ENCODE measurements at regions not wholly inside any gene's neighbourhood (a gene's known extent, or its start where the extent isn't known, plus 50 kb on each side); places are given as distances from the start of the nearest gene placed in this dataset.

- Histone ChIP-seq H4K20me1 (ENCODE audit: control insufficient read depth, insufficient read depth) (no peaks in the 10 kb centered on the region), H3K27me3 (replicated peaks in 1 of 2; ENCODE audit: control insufficient read depth in 2 of 2, insufficient read depth in 2 of 2, low read length in 1 of 2) (no peaks in the 10 kb centered on the region), H3K36me3 (ENCODE audit: control insufficient read depth in 2 of 2, insufficient read depth in 2 of 2, low read length in 1 of 2) (no peaks in the 10 kb centered on the region), H3K79me2 (ENCODE audit: control insufficient read depth, insufficient read depth, low read length) (no peaks in the 10 kb centered on the region), H3K27ac (ENCODE audit: control insufficient read depth, insufficient read depth) (no peak overlapping the region), H3K4me1 (ENCODE audit: control insufficient read depth, insufficient read depth, low read length) (no peaks in the 10 kb centered on the region), H3K4me3 (no peak overlapping the region), H3K9me3 (replicated peaks; ENCODE audit: control insufficient read depth, insufficient read depth, low read length) (no peaks in the 10 kb centered on the region), H3K9ac (ENCODE audit: control insufficient read depth, insufficient read depth, low read length) (no peak overlapping the region), H3K4me2 (ENCODE audit: control insufficient read depth, insufficient read depth) (no peak overlapping the region), H2AFZ (ENCODE audit: control insufficient read depth, low read depth, low read length) (no peak overlapping the region)
- ChIA-PET CTCF (no interaction called here), POLR2A (no interaction called here), SMC1A (ENCODE audit: uncharacterized antibody, unreplicated experiment) (no interaction called here), RAD21 (ENCODE audit: unreplicated experiment) (no interaction called here)
- in situ Hi-C loops (cut with MboI) = no loop called here
- no TSS peak for BruUV-seq (replicated peaks)
- no peak for TF ChIP-seq ASH2L (IDR thresholded peaks at IDR 0.05; ENCODE audit: borderline replicate concordance, low read depth)
- no peak for TF ChIP-seq CREM (IDR thresholded peaks at IDR 0.05; ENCODE audit: low read depth)
- no peak for TF ChIP-seq ZBED1 (IDR thresholded peaks at IDR 0.05; ENCODE audit: borderline replicate concordance)
- no peak for TF ChIP-seq SIX5 (IDR thresholded peaks at IDR 0.05; ENCODE audit: low read depth, low read length, severe bottlenecking)
- no peak for TF ChIP-seq FOXK2 (IDR thresholded peaks at IDR 0.05)
- TF ChIP-seq CBFB (IDR thresholded peaks at IDR 0.05; ENCODE audit: low read depth) = no peak
- TF ChIP-seq SIN3A (IDR thresholded peaks at IDR 0.05; ENCODE audit: low read depth, low read length) = no peak
- TF ChIP-seq, protein P1, sequence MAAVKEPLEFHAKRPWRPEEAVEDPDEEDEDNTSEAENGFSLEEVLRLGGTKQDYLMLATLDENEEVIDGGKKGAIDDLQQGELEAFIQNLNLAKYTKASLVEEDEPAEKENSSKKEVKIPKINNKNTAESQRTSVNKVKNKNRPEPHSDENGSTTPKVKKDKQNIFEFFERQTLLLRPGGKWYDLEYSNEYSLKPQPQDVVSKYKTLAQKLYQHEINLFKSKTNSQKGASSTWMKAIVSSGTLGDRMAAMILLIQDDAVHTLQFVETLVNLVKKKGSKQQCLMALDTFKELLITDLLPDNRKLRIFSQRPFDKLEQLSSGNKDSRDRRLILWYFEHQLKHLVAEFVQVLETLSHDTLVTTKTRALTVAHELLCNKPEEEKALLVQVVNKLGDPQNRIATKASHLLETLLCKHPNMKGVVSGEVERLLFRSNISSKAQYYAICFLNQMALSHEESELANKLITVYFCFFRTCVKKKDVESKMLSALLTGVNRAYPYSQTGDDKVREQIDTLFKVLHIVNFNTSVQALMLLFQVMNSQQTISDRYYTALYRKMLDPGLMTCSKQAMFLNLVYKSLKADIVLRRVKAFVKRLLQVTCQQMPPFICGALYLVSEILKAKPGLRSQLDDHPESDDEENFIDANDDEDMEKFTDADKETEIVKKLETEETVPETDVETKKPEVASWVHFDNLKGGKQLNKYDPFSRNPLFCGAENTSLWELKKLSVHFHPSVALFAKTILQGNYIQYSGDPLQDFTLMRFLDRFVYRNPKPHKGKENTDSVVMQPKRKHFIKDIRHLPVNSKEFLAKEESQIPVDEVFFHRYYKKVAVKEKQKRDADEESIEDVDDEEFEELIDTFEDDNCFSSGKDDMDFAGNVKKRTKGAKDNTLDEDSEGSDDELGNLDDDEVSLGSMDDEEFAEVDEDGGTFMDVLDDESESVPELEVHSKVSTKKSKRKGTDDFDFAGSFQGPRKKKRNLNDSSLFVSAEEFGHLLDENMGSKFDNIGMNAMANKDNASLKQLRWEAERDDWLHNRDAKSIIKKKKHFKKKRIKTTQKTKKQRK (IDR thresholded peaks at IDR 0.05; ENCODE audit: low read depth, low read length) = no peak
- TF ChIP-seq MTA2 (IDR thresholded peaks at IDR 0.05; ENCODE audit: low read depth) = no peak
- TF ChIP-seq ZNF592 (IDR thresholded peaks at IDR 0.05) = no peak
- TF ChIP-seq, protein P2, sequence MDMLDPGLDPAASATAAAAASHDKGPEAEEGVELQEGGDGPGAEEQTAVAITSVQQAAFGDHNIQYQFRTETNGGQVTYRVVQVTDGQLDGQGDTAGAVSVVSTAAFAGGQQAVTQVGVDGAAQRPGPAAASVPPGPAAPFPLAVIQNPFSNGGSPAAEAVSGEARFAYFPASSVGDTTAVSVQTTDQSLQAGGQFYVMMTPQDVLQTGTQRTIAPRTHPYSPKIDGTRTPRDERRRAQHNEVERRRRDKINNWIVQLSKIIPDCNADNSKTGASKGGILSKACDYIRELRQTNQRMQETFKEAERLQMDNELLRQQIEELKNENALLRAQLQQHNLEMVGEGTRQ (IDR thresholded peaks at IDR 0.05; ENCODE audit: borderline replicate concordance, low read depth, low read length) = no peak
- FAIRE-seq = no peak
- ATAC-seq = no peak
- no peak for DNase-seq (ENCODE audit: low read depth, low spot score)
- intact Hi-C loops (cut with micrococcal nuclease; ENCODE audit: unreplicated experiment) = no loop called here
These were observed 240.1 kb upstream of the RXFP2 start for GRCh38 chr13:31499274-31499673.

All from GM12878 (cell line).